NCI-H128 (cell line): ENCODE measurements at regions not wholly inside any gene's neighbourhood (a gene's known extent, or its start where the extent isn't known, plus 50 kb on each side); places are given as distances from the start of the nearest gene placed in this dataset.

Experiments
- DNase-seq: peaks from one replicate; lab custom pipeline; 2025; ENCODE audit not compliant: unreplicated experiment; lab: John Stamatoyannopoulos, UW

DNA sequence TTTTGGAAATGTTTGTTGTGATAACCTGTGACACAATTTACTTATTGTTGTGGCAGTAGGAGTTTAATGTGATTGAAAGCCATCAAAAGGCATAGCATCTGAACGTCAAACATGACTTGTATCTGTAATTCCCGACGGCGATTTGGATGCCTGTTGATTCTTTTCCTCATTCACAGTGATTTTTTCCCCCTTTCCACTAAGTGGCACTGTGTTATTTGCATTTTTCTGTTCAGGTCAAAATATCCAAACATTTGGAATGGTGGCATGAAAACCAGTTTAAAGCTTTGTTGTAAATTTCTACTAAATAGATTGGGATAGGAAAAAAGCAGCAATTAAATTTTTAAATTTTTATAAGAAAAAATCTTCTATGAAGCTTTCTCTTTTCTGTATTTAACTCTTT, 259.9 kb upstream of the KCNH8 start:
- DNase-seq: no peak

GRCh38 chr3:18886331-18886730, 262.0 kb upstream of the KCNH8 start:
- DNase-seq: no peak

- DNase-seq: no peak
Measured at GRCh38 chr3:18885612-18886011, 262.7 kb upstream of the KCNH8 start.

DNA sequence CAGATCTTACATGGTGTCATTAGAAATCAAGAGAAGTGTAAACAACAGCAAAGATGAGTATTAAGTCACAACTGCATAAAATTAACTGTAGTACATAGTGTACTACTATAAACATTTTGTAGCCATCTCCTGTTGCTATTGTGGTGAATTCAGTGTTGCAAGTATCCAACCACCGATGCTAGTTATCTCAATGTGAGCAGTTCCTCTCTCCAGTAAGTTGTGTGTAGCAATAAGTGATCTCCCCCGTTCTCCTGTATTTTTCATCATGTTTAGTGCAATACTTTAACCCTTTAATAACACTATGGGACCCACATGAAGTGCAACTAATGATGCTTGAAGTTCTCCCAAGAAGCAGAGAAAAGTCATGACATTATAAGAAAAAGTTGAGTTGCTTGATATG, 264.7 kb upstream of the KCNH8 start:
- DNase-seq: no peak

DNA sequence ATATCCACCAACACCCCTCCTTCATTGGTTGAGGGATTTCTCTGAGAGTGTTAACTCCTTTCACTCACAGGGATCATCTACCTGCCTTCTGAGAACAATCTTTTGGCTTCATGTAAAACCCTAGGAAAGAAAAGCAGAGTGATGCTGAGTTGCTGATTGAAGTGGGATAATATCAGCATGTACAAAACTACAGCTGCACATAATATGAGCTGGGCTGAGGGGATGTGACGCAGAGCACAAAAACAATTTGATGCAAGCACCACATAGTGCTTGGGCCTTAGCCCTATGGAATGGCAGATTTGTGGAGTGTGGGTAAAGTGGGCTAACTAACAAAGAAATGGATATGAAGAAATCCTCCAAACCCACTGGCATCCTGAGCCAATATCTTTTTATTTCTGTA, 267.6 kb upstream of the KCNH8 start:
- DNase-seq: no peak

DNA sequence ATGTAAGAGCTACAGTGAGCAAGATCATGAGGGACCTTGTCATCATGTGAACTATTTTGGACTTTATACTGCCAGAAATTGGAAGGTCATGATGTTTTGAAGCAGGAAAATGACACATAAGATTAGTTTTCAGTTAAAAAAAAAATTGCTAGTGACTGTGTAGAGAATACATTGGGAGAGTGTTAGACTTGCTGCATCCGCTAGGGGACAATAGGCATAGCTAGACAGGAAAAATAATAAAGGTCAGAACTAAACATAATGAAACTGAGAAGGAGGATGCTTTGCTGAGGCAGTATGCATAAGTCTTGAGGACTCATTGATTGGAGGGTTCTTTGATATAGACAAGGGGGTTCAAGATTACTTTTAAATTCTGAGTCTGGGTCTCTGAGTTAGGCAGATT, 275.8 kb upstream of the KCNH8 start:
- DNase-seq: no peak

DNA sequence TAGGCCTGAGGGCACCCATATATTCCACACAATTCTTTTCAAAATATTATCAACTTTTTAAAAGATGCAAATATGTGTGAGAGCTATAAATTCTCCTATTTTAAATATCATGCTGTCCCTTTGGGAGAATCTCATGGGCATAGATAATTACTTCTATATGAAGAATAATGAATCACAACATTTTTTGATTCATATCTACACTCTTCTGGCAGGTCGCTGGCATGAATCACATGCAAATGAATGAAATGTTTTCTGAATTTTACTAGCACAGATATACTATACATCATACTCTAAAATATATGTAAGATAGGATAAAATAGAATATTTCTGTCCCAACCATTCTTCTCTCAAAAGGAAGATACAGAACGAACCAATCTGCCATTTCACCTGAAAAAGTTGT, 277.7 kb upstream of the KCNH8 start:
- no peak for DNase-seq

GRCh38 chr3:18870074-18870640, 278.2 kb upstream of the KCNH8 start:
- no peak for DNase-seq

DNA sequence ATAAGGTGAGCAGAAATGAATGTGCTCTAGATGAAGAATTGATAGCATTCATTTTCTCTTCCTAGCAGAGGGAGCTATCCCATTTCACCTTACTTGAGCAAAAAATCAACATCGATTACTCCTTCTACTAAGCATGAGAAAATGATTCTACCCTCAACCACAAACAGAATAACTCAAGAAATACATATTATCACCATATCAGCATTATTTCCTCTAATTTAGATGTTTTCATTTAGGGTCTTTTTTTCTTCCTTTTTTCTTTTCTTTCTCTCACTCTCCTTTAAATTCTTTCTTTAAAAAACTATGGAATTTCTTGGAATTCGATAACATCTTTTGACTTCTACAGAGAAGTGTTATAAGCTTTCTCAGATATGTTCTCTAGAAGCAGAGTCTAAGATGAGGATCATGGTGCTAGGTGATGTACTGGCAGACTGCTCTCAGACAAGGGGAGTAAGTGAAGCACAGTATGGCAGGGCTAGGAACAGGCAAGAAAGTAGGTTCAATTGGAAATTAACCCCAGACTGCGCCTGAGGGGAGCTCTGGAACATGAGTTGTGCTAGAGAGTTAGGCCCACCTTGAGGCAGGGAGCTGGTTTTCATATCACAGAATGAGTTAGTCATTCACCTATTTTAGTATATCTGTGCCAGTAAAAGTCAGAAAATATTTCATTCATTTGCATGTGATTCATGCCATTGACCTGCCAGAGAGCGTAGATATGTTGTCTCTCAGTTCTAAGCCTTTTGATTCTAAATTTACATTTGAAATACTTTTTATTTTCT, 279.2 kb upstream of the KCNH8 start:
- DNase-seq: no peak

DNA sequence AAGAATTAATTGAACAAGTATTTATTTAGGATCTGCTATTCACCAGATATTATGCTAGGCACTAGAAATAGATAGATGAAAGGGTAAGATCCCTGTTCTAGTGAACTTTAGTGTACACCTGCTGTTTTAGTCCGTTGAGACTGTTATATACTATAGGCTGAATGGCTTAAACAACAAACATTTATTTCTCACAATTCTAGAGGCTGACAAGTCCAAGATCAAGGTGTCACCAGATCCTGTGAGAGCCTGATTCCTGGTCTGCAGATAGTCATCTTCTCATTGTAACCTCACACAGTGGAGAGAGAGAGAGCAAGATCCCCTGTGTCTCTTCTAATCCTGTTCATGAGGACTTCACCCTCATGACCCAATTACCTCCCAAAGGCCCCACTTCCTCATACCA, 281.4 kb upstream of the KCNH8 start:
- no peak for DNase-seq

GRCh38 chr3:18864933-18865731, 283.2 kb upstream of the KCNH8 start:
- no peak for DNase-seq

DNA sequence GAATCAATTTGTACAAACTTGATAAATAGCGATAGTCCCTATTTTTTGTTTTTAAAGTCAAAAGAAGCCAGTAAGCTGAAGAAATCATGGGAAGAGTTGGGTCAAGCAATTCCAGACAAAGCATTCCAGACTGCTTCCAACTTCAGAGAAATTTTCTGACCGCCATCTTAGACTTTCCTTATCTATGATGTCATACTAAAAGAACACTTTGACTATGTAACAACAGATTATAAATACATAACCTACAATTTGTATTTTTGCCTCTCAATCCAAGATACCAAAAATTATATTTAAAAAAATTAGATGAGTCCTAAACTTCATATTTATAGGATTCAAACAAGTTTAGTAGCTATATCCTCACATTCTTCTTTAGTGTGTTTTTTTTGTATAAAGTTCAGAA, 286.2 kb upstream of the KCNH8 start:
- DNase-seq: no peak

GRCh38 chr3:18861137-18861536, 287.2 kb upstream of the KCNH8 start:
- no peak for DNase-seq

DNA sequence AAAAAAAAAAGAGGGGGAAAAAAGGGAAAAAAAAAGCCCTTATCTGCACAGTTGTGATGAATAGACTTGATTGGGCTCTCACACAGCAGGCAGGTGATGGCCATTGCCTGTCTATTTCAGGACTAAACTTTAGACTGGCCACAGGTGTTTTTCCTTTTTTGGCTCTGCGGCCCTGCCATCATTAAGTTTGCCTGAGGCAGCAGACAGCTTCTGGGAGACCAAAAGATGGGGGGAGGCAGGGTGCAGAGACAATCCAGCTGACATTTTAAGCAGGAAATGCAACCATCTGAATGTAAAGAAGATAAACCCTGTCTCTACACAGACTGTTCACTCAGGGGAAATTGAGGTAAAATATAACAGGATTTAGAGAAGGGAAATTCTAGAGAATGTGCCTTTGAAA, 295.0 kb upstream of the KCNH8 start:
- no peak for DNase-seq

GRCh38 chr3:18847583-18848197, 300.6 kb upstream of the KCNH8 start:
- no peak for DNase-seq

GRCh38 chr3:18843983-18844382, 304.3 kb upstream of the KCNH8 start:
- DNase-seq: no peak

- DNase-seq: no peak
Measured at GRCh38 chr3:18843188-18843587, 305.1 kb upstream of the KCNH8 start.

DNA sequence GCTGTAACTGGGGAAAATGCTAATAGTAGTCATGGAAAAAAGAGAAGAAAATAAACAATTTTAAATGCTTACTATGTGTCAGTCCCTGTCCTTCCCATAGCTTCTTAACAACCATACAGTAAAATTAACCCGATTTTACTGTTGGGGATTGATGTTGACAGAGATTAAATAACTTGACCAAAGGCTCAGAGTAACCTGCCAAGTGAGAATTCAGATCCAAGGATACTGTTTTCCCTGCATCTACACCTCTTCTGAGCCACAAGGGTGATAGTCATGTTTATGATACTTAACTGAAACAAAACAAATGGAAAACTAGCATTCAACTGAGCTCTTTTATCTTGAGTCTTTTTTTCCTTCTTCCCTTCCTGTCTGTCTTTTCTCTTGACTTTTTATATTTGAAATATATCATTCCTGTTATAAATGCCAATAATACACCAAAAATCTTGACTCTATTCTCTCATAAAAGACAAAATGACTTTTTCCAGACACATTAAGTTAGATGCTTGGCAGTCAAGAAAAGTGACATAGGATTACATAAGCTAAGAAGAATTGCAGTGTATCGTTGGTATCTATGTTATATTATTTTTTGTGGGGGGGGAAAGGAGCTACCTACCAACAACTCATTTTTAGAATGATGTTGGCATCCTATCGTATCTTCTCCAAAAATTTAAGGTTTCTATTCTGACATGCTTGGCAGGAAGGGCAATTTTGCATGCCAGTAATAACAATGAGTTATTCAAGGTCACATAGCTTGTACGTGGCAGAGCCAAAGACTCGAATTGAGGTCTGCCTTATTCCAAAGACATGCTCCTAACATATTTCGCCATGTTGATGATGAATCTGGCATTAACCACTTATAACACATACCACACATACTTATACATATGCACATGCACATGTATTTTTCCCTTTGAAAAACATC, 306.6 kb upstream of the KCNH8 start:
- DNase-seq: no peak

GRCh38 chr3:18840535-18841137, 307.7 kb upstream of the KCNH8 start:
- no peak for DNase-seq

GRCh38 chr3:18838758-18839157, 309.6 kb upstream of the KCNH8 start:
- DNase-seq: no peak
